ENCODE measurements at regions not wholly inside any gene's neighbourhood (a gene's known extent, or its start where the extent isn't known, plus 50 kb on each side); places are given as distances from the start of the nearest gene placed in this dataset.
"Not testable (repeated sequence)": the region's sequence is repeated elsewhere in the genome, so short reads cannot be mapped to it uniquely, and the experiment has no call there.

GRCh38 chr20:50358166-50358565, 152.0 kb upstream of the PTPN1 start:
- Mint-ChIP-seq H3K4me1 (ENCODE audit: low read depth) (peaks cover 11% of the 10 kb centered on the region), H3K27me3 (peaks cover 8% of the 10 kb centered on the region), H3K27ac (no peak overlapping the region), H3K4me3 (ENCODE audit: low read depth) (no peak overlapping the region), H3K9me3 (ENCODE audit: low read depth) (no peaks in the 10 kb centered on the region), H3K36me3 (ENCODE audit: insufficient read depth) (no peaks in the 10 kb centered on the region)
- no peak for DNase-seq (ENCODE audit: low spot score, unreplicated experiment)
- no peak for TF ChIP-seq CTCF (IDR thresholded peaks at IDR 0.05; ENCODE audit: unreplicated experiment)

GRCh38 chr20:50358971-50359370, 151.2 kb upstream of the PTPN1 start:
- TF ChIP-seq CTCF (IDR thresholded peaks at IDR 0.05; ENCODE audit: unreplicated experiment) = no peak
- peaks cover 8% of the 10 kb centered on the region for H3K27me3 Mint-ChIP-seq
- H3K36me3 Mint-ChIP-seq (ENCODE audit: insufficient read depth) = no peaks in the 10 kb centered on the region
- no peaks in the 10 kb centered on the region for H3K9me3 Mint-ChIP-seq (ENCODE audit: low read depth)
- no peak for DNase-seq (ENCODE audit: low spot score, unreplicated experiment)
- H3K4me3 Mint-ChIP-seq (ENCODE audit: low read depth) = no peak overlapping the region
- peaks cover 6% of the 10 kb centered on the region for H3K4me1 Mint-ChIP-seq (ENCODE audit: low read depth)
- H3K27ac Mint-ChIP-seq = no peak overlapping the region

GRCh38 chr20:50359607-50360217, 150.5 kb upstream of the PTPN1 start:
- H3K36me3 Mint-ChIP-seq (ENCODE audit: insufficient read depth) = no peaks in the 10 kb centered on the region
- TF ChIP-seq CTCF (IDR thresholded peaks at IDR 0.05; ENCODE audit: unreplicated experiment) = no peak
- no peak for DNase-seq (ENCODE audit: low spot score, unreplicated experiment)
- no peaks in the 10 kb centered on the region for H3K9me3 Mint-ChIP-seq (ENCODE audit: low read depth)
- H3K4me1 Mint-ChIP-seq (ENCODE audit: low read depth) = peaks cover 6% of the 10 kb centered on the region
- no peak overlapping the region for H3K4me3 Mint-ChIP-seq (ENCODE audit: low read depth)
- H3K27ac Mint-ChIP-seq = no peak overlapping the region
- peaks cover 12% of the 10 kb centered on the region for H3K27me3 Mint-ChIP-seq

GRCh38 chr20:50360218-50360672, 149.9 kb upstream of the PTPN1 start:
- no peak for TF ChIP-seq CTCF (IDR thresholded peaks at IDR 0.05; ENCODE audit: unreplicated experiment)
- Mint-ChIP-seq H3K4me1 (ENCODE audit: low read depth) (peaks cover 6% of the 10 kb centered on the region), H3K27ac (no peak overlapping the region), H3K36me3 (ENCODE audit: insufficient read depth) (no peaks in the 10 kb centered on the region), H3K4me3 (ENCODE audit: low read depth) (no peak overlapping the region), H3K27me3 (peaks cover 12% of the 10 kb centered on the region), H3K9me3 (ENCODE audit: low read depth) (no peaks in the 10 kb centered on the region)
- DNase-seq (ENCODE audit: low spot score, unreplicated experiment) = no peak

- Mint-ChIP-seq H3K27me3 (peaks cover 12% of the 10 kb centered on the region), H3K4me1 (ENCODE audit: low read depth) (peaks cover 6% of the 10 kb centered on the region), H3K27ac (no peak overlapping the region), H3K4me3 (ENCODE audit: low read depth) (no peak overlapping the region), H3K9me3 (ENCODE audit: low read depth) (no peaks in the 10 kb centered on the region), H3K36me3 (ENCODE audit: insufficient read depth) (no peaks in the 10 kb centered on the region)
- TF ChIP-seq CTCF (IDR thresholded peaks at IDR 0.05; ENCODE audit: unreplicated experiment) = no peak
- no peak for DNase-seq (ENCODE audit: low spot score, unreplicated experiment)
These were observed 149.3 kb upstream of the PTPN1 start for GRCh38 chr20:50360921-50361320.

- not testable (repeated sequence) for H3K36me3 Mint-ChIP-seq (ENCODE audit: insufficient read depth); H3K4me1 Mint-ChIP-seq (ENCODE audit: low read depth); H3K9me3 Mint-ChIP-seq (ENCODE audit: low read depth); DNase-seq (ENCODE audit: low spot score, unreplicated experiment); H3K27ac Mint-ChIP-seq; H3K4me3 Mint-ChIP-seq (ENCODE audit: low read depth)
- H3K27me3 Mint-ChIP-seq = peaks cover 12% of the 10 kb centered on the region
These were observed 148.0 kb upstream of the PTPN1 start for GRCh38 chr20:50362177-50362576.

All from progenitor cell of endocrine pancreas (in vitro differentiated cells).